A549 (cell line): ENCODE measurements at regions not wholly inside any gene's neighbourhood (a gene's known extent, or its start where the extent isn't known, plus 50 kb on each side); places are given as distances from the start of the nearest gene placed in this dataset.

Experiments used
- CBX2 ChIP-seq: fragments of 200-600 bp; sonication (generic); IDR thresholded peaks from 2 replicates; pipeline ENCODE4 v1.6.1; 2016; ENCODE audit warnings: low read depth, mild to moderate bottlenecking, borderline replicate concordance
- EP300 ChIP-seq, 2 experiments: fragments of >200 bp; sonication (Bioruptor Twin); formaldehyde crosslinking; IDR thresholded peaks; 2 replicates in 1 of 2; 3 replicates in 1 of 2; pipeline ENCODE4 v1.6.1; 2016 to 2017
- FOSB ChIP-seq: fragments of 250-450 bp; sonication (Bioruptor Pico); IDR thresholded peaks from 2 replicates; pipeline ENCODE4 v1.5.0; 2020; ENCODE audit warnings: mild to moderate bottlenecking, moderate library complexity
- FOXS1 ChIP-seq: fragments of 250-450 bp; sonication (Bioruptor Pico); IDR thresholded peaks from 2 replicates; pipeline ENCODE4 v1.5.0; 2020; ENCODE audit warnings: mild to moderate bottlenecking, moderate library complexity
- HOXB13 ChIP-seq: fragments of 250-450 bp; sonication (Bioruptor Pico); IDR thresholded peaks from 2 replicates; pipeline ENCODE4 v1.5.0; 2020; ENCODE audit warnings: low read depth, mild to moderate bottlenecking, moderate library complexity
- JUN ChIP-seq, 2 experiments: fragments of >200 bp; sonication (Bioruptor Twin); formaldehyde crosslinking; IDR thresholded peaks; 2 replicates in 1 of 2; 3 replicates in 1 of 2; pipeline ENCODE4 v1.6.1; 2016 to 2017
- MYC ChIP-seq: IDR thresholded peaks from 2 replicates; pipeline ENCODE4 v1.6.1; 2012; ENCODE audit warnings: mild to moderate bottlenecking, inconsistent platforms, low read length, improper control_type of control experiment, borderline replicate concordance
- POLR2A ChIP-seq: IDR thresholded peaks from 2 replicates; pipeline ENCODE4 v1.6.1; 2012; ENCODE audit warnings: mild to moderate bottlenecking, low read length
- POLR2AphosphoS2 ChIP-seq: conservative IDR thresholded peaks from 2 replicates; pipeline ENCODE4 v1.6.1; 2012; ENCODE audit warnings: low read length, improper control_type of control experiment, inconsistent platforms
- RAD21 ChIP-seq, 2 experiments: fragments of >200 bp in 1 of 2; sonication (Bioruptor Twin) in 1 of 2; formaldehyde crosslinking in 1 of 2; IDR thresholded peaks in 1 of 2; conservative IDR thresholded peaks in 1 of 2; 2 replicates in 1 of 2; 3 replicates in 1 of 2; pipeline ENCODE4 v1.6.1; 2012 to 2018; ENCODE audit warnings: inconsistent platforms in 1 of 2
- RFX5 ChIP-seq: fragments of 450-650 bp; IDR thresholded peaks from 2 replicates; pipeline ENCODE4 v1.7.1; 2014; ENCODE audit warnings: antibody characterized with exemption, mild to moderate bottlenecking, moderate library complexity
- RNF2 ChIP-seq: fragments of 200-600 bp; sonication (generic); IDR thresholded peaks from 2 replicates; pipeline ENCODE4 v1.6.1; 2016; ENCODE audit warnings: low read depth, mild to moderate bottlenecking, antibody characterized with exemption, moderate library complexity, borderline replicate concordance
- TP53 ChIP-seq: fragments of 250-450 bp; sonication (Bioruptor Pico); IDR thresholded peaks from 2 replicates; pipeline ENCODE4 v1.5.0; 2021; ENCODE audit warnings: mild to moderate bottlenecking, moderate library complexity
- ZC3H11A ChIP-seq: fragments of 450-650 bp; IDR thresholded peaks from 2 replicates; pipeline ENCODE4 v1.6.1; 2014; ENCODE audit warnings: antibody characterized with exemption, mild to moderate bottlenecking
- ZNF302 ChIP-seq: fragments of 250-450 bp; sonication (Bioruptor Pico); IDR thresholded peaks from 2 replicates; pipeline ENCODE4 v1.9.0; 2021; ENCODE audit warnings: inconsistent platforms, mild to moderate bottlenecking, moderate library complexity
- TF ChIP-seq, protein P1 (sequence below): fragments of 250-450 bp; sonication (Bioruptor Pico); IDR thresholded peaks from 2 replicates; pipeline ENCODE4 v1.5.0; 2021; ENCODE audit warnings: mild to moderate bottlenecking, moderate library complexity, borderline replicate concordance
- TF ChIP-seq, protein P2 (sequence below): fragments of >200 bp; sonication (Bioruptor Twin); formaldehyde crosslinking; IDR thresholded peaks from 2 replicates; pipeline ENCODE4 v1.6.1; 2016
- TF ChIP-seq, protein P3 (sequence below): IDR thresholded peaks from 2 replicates; pipeline ENCODE4 v1.6.1; 2012
- TF ChIP-seq, protein P4 (sequence below): fragments of >200 bp; sonication (Bioruptor Twin); formaldehyde crosslinking; IDR thresholded peaks from 3 replicates; pipeline ENCODE4 v1.6.1; 2016
- TF ChIP-seq, protein P5 (sequence below): fragments of 250-450 bp; sonication (Bioruptor Pico); IDR thresholded peaks from 2 replicates; pipeline ENCODE4 v1.5.0; 2020; ENCODE audit warnings: low read depth, mild to moderate bottlenecking, moderate library complexity
- TF ChIP-seq, protein P6 (sequence below): fragments of 450-650 bp; IDR thresholded peaks from 2 replicates; pipeline ENCODE4 v1.6.1; 2014; ENCODE audit warnings: antibody characterized with exemption

DNA sequence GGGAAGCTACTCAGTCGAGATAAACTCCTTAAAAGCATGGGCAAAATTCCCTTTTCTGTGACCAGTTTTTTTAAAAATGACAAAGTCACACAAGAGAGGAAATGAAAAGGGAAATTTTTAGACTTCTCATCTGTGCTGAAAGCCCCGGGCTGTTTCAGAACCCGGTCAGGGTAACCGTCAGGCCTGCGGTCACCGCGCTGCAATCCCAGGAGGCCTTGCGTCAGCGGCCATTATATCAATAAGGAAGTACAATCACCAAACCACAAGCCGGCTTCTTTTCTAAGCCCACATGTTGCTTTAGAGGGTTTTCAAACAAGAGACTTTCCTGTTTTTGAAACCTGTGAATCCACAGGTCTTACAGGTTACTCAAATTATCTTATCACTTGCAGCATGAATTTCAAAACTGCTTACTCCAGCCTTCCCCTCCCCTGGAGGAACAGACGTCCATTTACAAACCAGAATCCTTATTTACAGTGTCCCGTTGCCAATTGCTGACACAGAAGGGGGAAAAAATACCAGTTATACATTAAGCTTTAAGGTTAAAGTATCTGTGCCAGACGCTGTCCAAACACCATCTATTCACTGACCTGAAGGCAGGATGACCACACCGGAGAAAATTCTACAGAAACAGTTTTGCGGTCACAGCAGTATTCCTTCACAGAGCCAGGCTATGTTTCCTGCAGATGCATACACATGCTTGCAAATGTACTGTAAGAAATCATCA, 165.3 kb downstream of the TOMM20 start (continued):
- TF ChIP-seq, protein P1, sequence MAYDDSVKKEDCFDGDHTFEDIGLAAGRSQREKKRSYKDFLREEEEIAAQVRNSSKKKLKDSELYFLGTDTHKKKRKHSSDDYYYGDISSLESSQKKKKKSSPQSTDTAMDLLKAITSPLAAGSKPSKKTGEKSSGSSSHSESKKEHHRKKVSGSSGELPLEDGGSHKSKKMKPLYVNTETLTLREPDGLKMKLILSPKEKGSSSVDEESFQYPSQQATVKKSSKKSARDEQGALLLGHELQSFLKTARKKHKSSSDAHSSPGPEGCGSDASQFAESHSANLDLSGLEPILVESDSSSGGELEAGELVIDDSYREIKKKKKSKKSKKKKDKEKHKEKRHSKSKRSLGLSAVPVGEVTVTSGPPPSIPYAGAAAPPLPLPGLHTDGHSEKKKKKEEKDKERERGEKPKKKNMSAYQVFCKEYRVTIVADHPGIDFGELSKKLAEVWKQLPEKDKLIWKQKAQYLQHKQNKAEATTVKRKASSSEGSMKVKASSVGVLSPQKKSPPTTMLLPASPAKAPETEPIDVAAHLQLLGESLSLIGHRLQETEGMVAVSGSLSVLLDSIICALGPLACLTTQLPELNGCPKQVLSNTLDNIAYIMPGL (CRISPR knock-in tag), result peak; percentile 85
- TF ChIP-seq, protein P2, sequence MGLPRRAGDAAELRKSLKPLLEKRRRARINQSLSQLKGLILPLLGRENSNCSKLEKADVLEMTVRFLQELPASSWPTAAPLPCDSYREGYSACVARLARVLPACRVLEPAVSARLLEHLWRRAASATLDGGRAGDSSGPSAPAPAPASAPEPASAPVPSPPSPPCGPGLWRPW, result 0 out of 2 replicates have a peak, but pooled peaks have one; percentile 9
- TF ChIP-seq RFX5, result no peak
- peak; percentile 83 to 91 for TF ChIP-seq JUN (IDR thresholded peaks at IDR 0.05)
- peak; percentile 93 for TF ChIP-seq FOXS1 (CRISPR knock-in tag)
- TF ChIP-seq RNF2, result no peak
- no peak for TF ChIP-seq POLR2A
- TF ChIP-seq, protein P3, sequence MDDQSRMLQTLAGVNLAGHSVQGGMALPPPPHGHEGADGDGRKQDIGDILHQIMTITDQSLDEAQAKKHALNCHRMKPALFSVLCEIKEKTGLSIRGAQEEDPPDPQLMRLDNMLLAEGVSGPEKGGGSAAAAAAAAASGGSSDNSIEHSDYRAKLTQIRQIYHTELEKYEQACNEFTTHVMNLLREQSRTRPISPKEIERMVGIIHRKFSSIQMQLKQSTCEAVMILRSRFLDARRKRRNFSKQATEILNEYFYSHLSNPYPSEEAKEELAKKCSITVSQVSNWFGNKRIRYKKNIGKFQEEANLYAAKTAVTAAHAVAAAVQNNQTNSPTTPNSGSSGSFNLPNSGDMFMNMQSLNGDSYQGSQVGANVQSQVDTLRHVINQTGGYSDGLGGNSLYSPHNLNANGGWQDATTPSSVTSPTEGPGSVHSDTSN, result no peak
- TF ChIP-seq, protein P4, sequence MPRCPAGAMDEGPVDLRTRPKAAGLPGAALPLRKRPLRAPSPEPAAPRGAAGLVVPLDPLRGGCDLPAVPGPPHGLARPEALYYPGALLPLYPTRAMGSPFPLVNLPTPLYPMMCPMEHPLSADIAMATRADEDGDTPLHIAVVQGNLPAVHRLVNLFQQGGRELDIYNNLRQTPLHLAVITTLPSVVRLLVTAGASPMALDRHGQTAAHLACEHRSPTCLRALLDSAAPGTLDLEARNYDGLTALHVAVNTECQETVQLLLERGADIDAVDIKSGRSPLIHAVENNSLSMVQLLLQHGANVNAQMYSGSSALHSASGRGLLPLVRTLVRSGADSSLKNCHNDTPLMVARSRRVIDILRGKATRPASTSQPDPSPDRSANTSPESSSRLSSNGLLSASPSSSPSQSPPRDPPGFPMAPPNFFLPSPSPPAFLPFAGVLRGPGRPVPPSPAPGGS, result no peak
- TF ChIP-seq FOSB, result peak; percentile 83
- TF ChIP-seq CBX2, result no peak
- no peak for TF ChIP-seq RAD21 (conservative IDR thresholded peaks at IDR 0.05 in 1 of 2, IDR thresholded peaks at IDR 0.05 in 1 of 2)
- TF ChIP-seq POLR2AphosphoS2, result no peak
- no peak for TF ChIP-seq ZC3H11A
- peak; percentile 85 to 91; a peak in 3 of 5 replicates for TF ChIP-seq EP300 (IDR thresholded peaks at IDR 0.05)
- TF ChIP-seq HOXB13 (CRISPR knock-in tag), result peak; percentile 99
- TF ChIP-seq, protein P5, sequence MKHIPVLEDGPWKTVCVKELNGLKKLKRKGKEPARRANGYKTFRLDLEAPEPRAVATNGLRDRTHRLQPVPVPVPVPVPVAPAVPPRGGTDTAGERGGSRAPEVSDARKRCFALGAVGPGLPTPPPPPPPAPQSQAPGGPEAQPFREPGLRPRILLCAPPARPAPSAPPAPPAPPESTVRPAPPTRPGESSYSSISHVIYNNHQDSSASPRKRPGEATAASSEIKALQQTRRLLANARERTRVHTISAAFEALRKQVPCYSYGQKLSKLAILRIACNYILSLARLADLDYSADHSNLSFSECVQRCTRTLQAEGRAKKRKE (CRISPR knock-in tag), result peak; percentile 97
- peak; percentile 79 for TF ChIP-seq MYC
- peak; percentile 82; the same call in 1 of the 2 replicates for TF ChIP-seq TP53 (CRISPR knock-in tag)
- no peak for TF ChIP-seq ZNF302 (CRISPR knock-in tag)
- TF ChIP-seq, protein P6, sequence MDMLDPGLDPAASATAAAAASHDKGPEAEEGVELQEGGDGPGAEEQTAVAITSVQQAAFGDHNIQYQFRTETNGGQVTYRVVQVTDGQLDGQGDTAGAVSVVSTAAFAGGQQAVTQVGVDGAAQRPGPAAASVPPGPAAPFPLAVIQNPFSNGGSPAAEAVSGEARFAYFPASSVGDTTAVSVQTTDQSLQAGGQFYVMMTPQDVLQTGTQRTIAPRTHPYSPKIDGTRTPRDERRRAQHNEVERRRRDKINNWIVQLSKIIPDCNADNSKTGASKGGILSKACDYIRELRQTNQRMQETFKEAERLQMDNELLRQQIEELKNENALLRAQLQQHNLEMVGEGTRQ, result no peak
